Esophagus muscularis mucosa (tissue), 4 donors: ENCODE measurements at regions not wholly inside any gene's neighbourhood (a gene's known extent, or its start where the extent isn't known, plus 50 kb on each side); places are given as distances from the start of the nearest gene placed in this dataset.
"Not testable (repeated sequence)": the region's sequence is repeated elsewhere in the genome, so short reads cannot be mapped to it uniquely, and the experiment has no call there.

Experiments
- DNase-seq: peaks from one replicate; pipeline ENCODE4 v3.0.0-alpha.2; 2017; ENCODE audit errors: extremely low spot score
- H3K27ac ChIP-seq, 4 donors: fragments of 200-600 bp; sonication (generic); replicated peaks in 1 of 4; 1 replicate in 3 of 4; 2 replicates in 1 of 4; pipeline ENCODE4 v1.5.1; 2016 to 2019; ENCODE audit warnings: mild to moderate bottlenecking in 1 of 4
- H3K27me3 ChIP-seq, 4 donors: fragments of 200-600 bp; sonication (generic); one replicate each; pipeline versions ENCODE4 v1.5.1 to v1.6.0; 2016 to 2019
- H3K36me3 ChIP-seq, 4 donors: fragments of 200-600 bp; sonication (generic); one replicate each; pipeline ENCODE4 v1.5.1; 2016 to 2019
- H3K4me1 ChIP-seq, 4 donors: fragments of 200-600 bp; sonication (generic); one replicate each; pipeline ENCODE4 v1.5.1; 2016 to 2019
- H3K4me3 ChIP-seq, 4 donors: fragments of 200-600 bp; sonication (generic); 1 replicate in 2 of 4; 2 replicates in 2 of 4; pipeline ENCODE4 v1.5.1; 2016 to 2019; ENCODE audit warnings: mild to moderate bottlenecking in 4 of 4, moderate library complexity in 1 of 4
- H3K9me3 ChIP-seq, 4 donors: fragments of 200-600 bp; sonication (generic); 1 replicate in 3 of 4; 2 replicates in 1 of 4; pipeline ENCODE4 v1.5.1; 2016 to 2019
- EP300 ChIP-seq: sonication (generic); formaldehyde crosslinking; IDR thresholded peaks from one replicate; pipeline ENCODE4 v1.6.1; 2017; ENCODE audit warnings: antibody characterized with exemption
- POLR2A ChIP-seq: fragments of 450-650 bp; IDR thresholded peaks from one replicate; pipeline ENCODE4 v1.6.1; 2017; ENCODE audit warnings: antibody characterized with exemption, moderate library complexity, mild to moderate bottlenecking, low read depth
- POLR2AphosphoS5 ChIP-seq, 2 donors: sonication (generic); formaldehyde crosslinking; IDR thresholded peaks; one replicate each; pipeline ENCODE4 v1.6.1; 2017; ENCODE audit warnings: antibody characterized with exemption in 2 of 2
- WGBS: methylation state at CpG from one replicate; pipeline ENCODE4 v1.1.5; 2018; 5-methylcytosine and 5-hydroxymethylcytosine counted together
- intact Hi-C: fragments of 100-400 bp; cut with DNase I; formaldehyde crosslinking; loops from one replicate; pipeline ENCODE4 v1.15.1; 2023
- TF ChIP-seq, protein P1 (sequence below), 3 experiments: fragments of 200-600 bp in 2 of 3; fragments of 450-650 bp in 1 of 3; sonication (generic) in 2 of 3; IDR thresholded peaks; one replicate each; pipeline ENCODE4 v1.5.1; 2017 to 2019; ENCODE audit warnings: antibody characterized with exemption in 3 of 3, mild to moderate bottlenecking in 2 of 3, moderate library complexity in 1 of 3

DNA sequence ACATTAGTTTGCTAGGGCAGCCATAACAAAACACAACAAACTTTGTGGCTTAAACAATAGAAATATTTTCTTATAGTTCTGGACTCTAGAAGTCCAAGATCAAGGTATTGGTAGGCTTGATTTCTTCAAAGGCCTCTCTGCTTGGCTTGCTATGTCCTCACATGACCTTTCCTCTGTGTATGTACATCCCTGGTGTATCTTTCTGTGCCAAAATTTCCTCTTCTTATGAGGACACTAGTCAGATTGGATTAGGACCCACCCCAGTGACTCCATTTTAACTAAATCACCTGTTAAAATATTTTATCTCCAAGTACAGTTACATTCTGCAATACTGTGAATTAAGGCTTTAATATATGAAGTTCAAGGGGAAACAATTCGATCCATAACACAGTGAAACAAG is 168.9 kb upstream of the CCNH start:
- Histone ChIP-seq H3K4me1 (no peaks in the 10 kb centered on the region), H3K27ac (no peak overlapping the region), H3K9me3 (peaks cover 0 to 5% (median 0%) of the 10 kb centered on the region in 4 donors), H3K4me3 (no peak overlapping the region), H3K36me3 (no peaks in the 10 kb centered on the region), H3K27me3 (no peaks in the 10 kb centered on the region)
- DNase-seq, result no peak
- intact Hi-C loops, result no loop called here
- TF ChIP-seq POLR2AphosphoS5 (IDR thresholded peaks at IDR 0.05), result no peak
- TF ChIP-seq EP300, result no peak
- TF ChIP-seq, protein P1, sequence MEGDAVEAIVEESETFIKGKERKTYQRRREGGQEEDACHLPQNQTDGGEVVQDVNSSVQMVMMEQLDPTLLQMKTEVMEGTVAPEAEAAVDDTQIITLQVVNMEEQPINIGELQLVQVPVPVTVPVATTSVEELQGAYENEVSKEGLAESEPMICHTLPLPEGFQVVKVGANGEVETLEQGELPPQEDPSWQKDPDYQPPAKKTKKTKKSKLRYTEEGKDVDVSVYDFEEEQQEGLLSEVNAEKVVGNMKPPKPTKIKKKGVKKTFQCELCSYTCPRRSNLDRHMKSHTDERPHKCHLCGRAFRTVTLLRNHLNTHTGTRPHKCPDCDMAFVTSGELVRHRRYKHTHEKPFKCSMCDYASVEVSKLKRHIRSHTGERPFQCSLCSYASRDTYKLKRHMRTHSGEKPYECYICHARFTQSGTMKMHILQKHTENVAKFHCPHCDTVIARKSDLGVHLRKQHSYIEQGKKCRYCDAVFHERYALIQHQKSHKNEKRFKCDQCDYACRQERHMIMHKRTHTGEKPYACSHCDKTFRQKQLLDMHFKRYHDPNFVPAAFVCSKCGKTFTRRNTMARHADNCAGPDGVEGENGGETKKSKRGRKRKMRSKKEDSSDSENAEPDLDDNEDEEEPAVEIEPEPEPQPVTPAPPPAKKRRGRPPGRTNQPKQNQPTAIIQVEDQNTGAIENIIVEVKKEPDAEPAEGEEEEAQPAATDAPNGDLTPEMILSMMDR (IDR thresholded peaks at IDR 0.05), result no peak
- no peak for TF ChIP-seq POLR2A
- 84% methylated on average over 1 of the region's 1 CpG for whole genome bisulfite sequencing

DNA sequence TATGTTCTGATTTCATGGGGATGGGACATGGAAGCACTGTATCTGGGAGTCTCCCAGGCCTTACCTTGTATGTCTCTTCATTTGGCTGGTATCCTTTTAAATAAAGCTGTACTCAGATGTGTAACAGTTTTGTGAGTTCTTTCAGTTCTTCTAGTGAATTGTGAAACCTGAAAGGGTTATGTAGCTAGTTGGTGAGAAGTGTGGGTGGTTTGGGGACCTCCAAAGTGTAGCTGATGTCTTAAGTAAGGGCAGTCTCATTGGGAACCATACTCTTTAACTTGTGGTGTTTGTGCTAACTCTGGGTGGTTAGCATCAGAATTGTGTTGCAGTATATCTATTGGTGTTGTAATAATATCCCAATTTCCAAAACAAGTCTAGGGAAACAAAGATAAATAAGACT is 166.9 kb upstream of the CCNH start:
- Histone ChIP-seq H3K9me3 (peaks cover 0 to 5% (median 0%) of the 10 kb centered on the region in 4 donors), H3K4me3 (no peak overlapping the region), H3K36me3 (no peaks in the 10 kb centered on the region), H3K4me1 (no peaks in the 10 kb centered on the region), H3K27ac (no peak overlapping the region), H3K27me3 (no peaks in the 10 kb centered on the region)
- TF ChIP-seq, protein P1 (IDR thresholded peaks at IDR 0.05), result no peak
- TF ChIP-seq POLR2A (no peak), POLR2AphosphoS5 (IDR thresholded peaks at IDR 0.05) (no peak)
- DNase-seq, result no peak
- intact Hi-C loops, result no loop called here

DNA sequence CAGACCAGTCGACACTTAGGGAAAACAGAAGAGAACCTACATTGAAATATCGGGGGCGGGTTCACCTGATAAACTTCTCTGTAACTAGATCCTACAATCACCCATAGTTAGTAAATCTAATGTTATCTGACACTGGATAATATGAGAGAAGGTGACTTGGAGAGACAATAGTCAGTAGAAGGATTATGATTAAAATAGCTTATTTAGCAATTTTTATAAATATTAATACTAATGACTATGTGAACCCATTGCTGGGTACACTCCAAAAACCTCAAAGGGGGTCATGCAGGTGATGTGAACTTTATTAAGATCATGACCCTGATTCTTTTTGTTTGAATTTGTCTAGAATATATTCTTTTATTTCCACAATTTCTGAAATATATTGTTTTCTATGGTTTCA is 164.1 kb upstream of the CCNH start:
- intact Hi-C loops, result no loop called here
- H3K9me3 ChIP-seq, result no peaks in the 10 kb centered on the region
- no peak for TF ChIP-seq EP300
- TF ChIP-seq, protein P1 (IDR thresholded peaks at IDR 0.05), result no peak
- TF ChIP-seq POLR2AphosphoS5 (IDR thresholded peaks at IDR 0.05), result no peak
- TF ChIP-seq POLR2A, result no peak

DNA sequence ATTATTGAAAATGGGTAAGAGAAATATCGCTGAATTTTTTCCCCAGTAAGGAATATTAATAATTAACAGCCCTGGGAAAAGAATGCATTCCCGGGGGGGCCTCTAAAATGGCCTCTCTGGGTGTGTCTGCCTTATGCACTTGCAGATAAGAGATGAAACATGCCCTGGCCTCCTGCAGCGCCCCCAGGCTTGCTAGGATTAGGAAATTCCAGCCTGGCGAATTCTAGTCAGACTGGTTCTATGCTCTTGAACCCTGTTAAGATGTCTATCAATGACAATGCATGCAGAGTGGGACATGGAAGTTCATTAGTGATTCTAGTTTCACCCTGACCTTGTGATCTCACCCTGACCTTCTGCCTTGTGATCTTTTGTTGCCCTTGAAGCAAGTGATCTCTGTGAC is 163.6 kb upstream of the CCNH start:
- 91% methylated on average over 4 of the region's 4 CpGs for whole genome bisulfite sequencing
- H3K4me1 ChIP-seq, H3K4me3 ChIP-seq, intact Hi-C loops, H3K36me3 ChIP-seq, H3K27me3 ChIP-seq, H3K27ac ChIP-seq, DNase-seq, H3K9me3 ChIP-seq: not testable (repeated sequence)

More for the DNA sequence above, 164.1 kb upstream of the CCNH start:
- no peak for DNase-seq
- H3K36me3 ChIP-seq, result no peaks in the 10 kb centered on the region
- H3K27ac ChIP-seq, result no peak overlapping the region
- H3K4me3 ChIP-seq, result no peak overlapping the region
- no peaks in the 10 kb centered on the region for H3K4me1 ChIP-seq
- no peaks in the 10 kb centered on the region for H3K27me3 ChIP-seq
- 95% methylated on average over 3 of the region's 3 CpGs for WGBS

DNA sequence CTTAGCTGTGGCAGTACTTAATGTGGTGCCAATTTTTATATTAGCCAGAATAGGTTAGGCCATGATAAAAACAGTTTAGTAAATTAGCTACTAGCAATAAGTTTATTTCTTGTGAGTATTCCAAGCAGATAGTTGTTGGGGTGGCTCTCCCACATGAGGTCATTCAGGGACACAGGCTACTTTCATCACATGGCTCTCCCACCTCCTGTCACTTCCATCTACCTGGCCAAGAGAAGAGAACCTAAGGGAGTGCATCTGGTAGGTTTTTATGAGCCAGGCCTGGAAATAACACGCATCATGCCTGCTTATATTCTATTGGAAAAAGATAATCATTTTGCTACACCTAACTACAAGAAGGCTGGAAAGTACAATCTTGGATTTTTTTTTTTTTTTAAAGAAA is 161.4 kb upstream of the CCNH start:
- 86% methylated on average over 1 of the region's 1 CpG for WGBS
- DNase-seq, result no peak
- no peak overlapping the region for H3K27ac ChIP-seq
- H3K27me3 ChIP-seq, result no peaks in the 10 kb centered on the region
- H3K4me3 ChIP-seq, result no peak overlapping the region
- intact Hi-C loops, result no loop called here
- no peak for TF ChIP-seq POLR2A
- TF ChIP-seq, protein P1 (IDR thresholded peaks at IDR 0.05), result no peak
- TF ChIP-seq POLR2AphosphoS5 (IDR thresholded peaks at IDR 0.05), result no peak
- TF ChIP-seq EP300, result no peak
- H3K36me3 ChIP-seq, result no peaks in the 10 kb centered on the region
- no peaks in the 10 kb centered on the region for H3K9me3 ChIP-seq
- no peaks in the 10 kb centered on the region for H3K4me1 ChIP-seq
